ENCODE measurements at regions not wholly inside any gene's neighbourhood (a gene's known extent, or its start where the extent isn't known, plus 50 kb on each side); places are given as distances from the start of the nearest gene placed in this dataset.

GRCh38 chr15:69859866-69860265, 237.9 kb downstream of the TLE3 start:
- peak overlapping the region; percentile 81 for H3K27ac ChIP-seq
- H3K4me3 ChIP-seq (ENCODE audit: low read depth, low read length) = no peak overlapping the region
- no peak for DNase-seq
- H3K9me3 ChIP-seq (ENCODE audit: severe bottlenecking) = no peaks in the 10 kb centered on the region
- H3K36me3 ChIP-seq = no peaks in the 10 kb centered on the region
- H3K27me3 ChIP-seq (ENCODE audit: insufficient read depth, low read depth, severe bottlenecking) = no peaks in the 10 kb centered on the region
- no peak for TF ChIP-seq CTCF (IDR thresholded peaks at IDR 0.05; ENCODE audit: low read depth, low read length)

- Histone ChIP-seq H3K4me3 (ENCODE audit: low read depth, low read length) (no peak overlapping the region), H3K27me3 (ENCODE audit: insufficient read depth, low read depth, severe bottlenecking) (no peaks in the 10 kb centered on the region), H3K9me3 (ENCODE audit: severe bottlenecking) (no peaks in the 10 kb centered on the region), H3K36me3 (no peaks in the 10 kb centered on the region), H3K27ac (peak overlapping the region; percentile 81)
- no peak for TF ChIP-seq CTCF (IDR thresholded peaks at IDR 0.05; ENCODE audit: low read depth, low read length)
- DNase-seq = peak; percentile 45
These were observed 237.4 kb downstream of the TLE3 start for GRCh38 chr15:69860321-69860720.

GRCh38 chr15:69860921-69861320, 236.8 kb downstream of the TLE3 start:
- Histone ChIP-seq H3K27me3 (ENCODE audit: insufficient read depth, low read depth, severe bottlenecking) (no peaks in the 10 kb centered on the region), H3K36me3 (no peaks in the 10 kb centered on the region), H3K27ac (peak overlapping the region; percentile 81), H3K9me3 (ENCODE audit: severe bottlenecking) (no peaks in the 10 kb centered on the region), H3K4me3 (ENCODE audit: low read depth, low read length) (no peak overlapping the region)
- TF ChIP-seq CTCF (IDR thresholded peaks at IDR 0.05; ENCODE audit: low read depth, low read length) = no peak
- peak; percentile 97 for DNase-seq

GRCh38 chr15:69861331-69862171, 236.2 kb downstream of the TLE3 start:
- Histone ChIP-seq H3K9me3 (ENCODE audit: severe bottlenecking) (no peaks in the 10 kb centered on the region), H3K27ac (peak overlapping the region; percentile 80), H3K36me3 (no peaks in the 10 kb centered on the region), H3K27me3 (ENCODE audit: insufficient read depth, low read depth, severe bottlenecking) (no peaks in the 10 kb centered on the region), H3K4me3 (ENCODE audit: low read depth, low read length) (no peak overlapping the region)
- no peak for TF ChIP-seq CTCF (IDR thresholded peaks at IDR 0.05; ENCODE audit: low read depth, low read length)
- DNase-seq = peak; percentile 67

GRCh38 chr15:69862540-69862939, 235.2 kb downstream of the TLE3 start:
- no peaks in the 10 kb centered on the region for H3K9me3 ChIP-seq (ENCODE audit: severe bottlenecking)
- no peak overlapping the region for H3K4me3 ChIP-seq (ENCODE audit: low read depth, low read length)
- peak overlapping the region; percentile 80 for H3K27ac ChIP-seq
- no peaks in the 10 kb centered on the region for H3K36me3 ChIP-seq
- no peaks in the 10 kb centered on the region for H3K27me3 ChIP-seq (ENCODE audit: insufficient read depth, low read depth, severe bottlenecking)
- TF ChIP-seq CTCF (IDR thresholded peaks at IDR 0.05; ENCODE audit: low read depth, low read length) = no peak
- DNase-seq = no peak

- peak overlapping the region; percentile 80 for H3K27ac ChIP-seq
- H3K9me3 ChIP-seq (ENCODE audit: severe bottlenecking) = no peaks in the 10 kb centered on the region
- no peak for DNase-seq
- H3K36me3 ChIP-seq = no peaks in the 10 kb centered on the region
- no peaks in the 10 kb centered on the region for H3K27me3 ChIP-seq (ENCODE audit: insufficient read depth, low read depth, severe bottlenecking)
- no peak overlapping the region for H3K4me3 ChIP-seq (ENCODE audit: low read depth, low read length)
- no peak for TF ChIP-seq CTCF (IDR thresholded peaks at IDR 0.05; ENCODE audit: low read depth, low read length)
These were observed 234.3 kb downstream of the TLE3 start for GRCh38 chr15:69863446-69863845.

Data from WERI-Rb-1 (cell line).